ENCODE measurements at regions not wholly inside any gene's neighbourhood (a gene's known extent, or its start where the extent isn't known, plus 50 kb on each side); places are given as distances from the start of the nearest gene placed in this dataset.

GRCh38 chr3:25107918-25108617 lies 320.0 kb upstream of the RARB start:
- DNase-seq (no peak), ATAC-seq (no peak)
- intact Hi-C loops (cut with DNase I), result no loop called here
- H3K36me3 ChIP-seq, result no peaks in the 10 kb centered on the region
- TF ChIP-seq CTCF (IDR thresholded peaks at IDR 0.05), result no peak
- no peaks in the 10 kb centered on the region for H3K9me3 ChIP-seq
- H3K4me3 ChIP-seq, result no peak overlapping the region
- no peaks in the 10 kb centered on the region for H3K4me1 ChIP-seq
- no peaks in the 10 kb centered on the region for H3K27me3 ChIP-seq
- no peak overlapping the region for H3K27ac ChIP-seq

GRCh38 chr3:25110642-25111041 lies 317.4 kb upstream of the RARB start:
- no peaks in the 10 kb centered on the region for H3K9me3 ChIP-seq
- no peak for TF ChIP-seq CTCF (IDR thresholded peaks at IDR 0.05)
- ATAC-seq, result no peak
- H3K4me1 ChIP-seq, result no peaks in the 10 kb centered on the region
- DNase-seq, result no peak
- no peak overlapping the region for H3K27ac ChIP-seq
- no peaks in the 10 kb centered on the region for H3K36me3 ChIP-seq
- intact Hi-C loops (cut with DNase I), result no loop called here
- no peak overlapping the region for H3K4me3 ChIP-seq
- H3K27me3 ChIP-seq, result no peaks in the 10 kb centered on the region

- Histone ChIP-seq H3K27me3 (no peaks in the 10 kb centered on the region), H3K4me1 (no peaks in the 10 kb centered on the region), H3K36me3 (no peaks in the 10 kb centered on the region), H3K27ac (no peak overlapping the region), H3K9me3 (no peaks in the 10 kb centered on the region), H3K4me3 (no peak overlapping the region)
- DNase-seq, result no peak
- no peak for ATAC-seq
- TF ChIP-seq CTCF (IDR thresholded peaks at IDR 0.05), result no peak
- intact Hi-C loops (cut with DNase I), result no loop called here
Measured at GRCh38 chr3:25113891-25114290, 314.2 kb upstream of the RARB start.

GRCh38 chr3:25114532-25114931 lies 313.5 kb upstream of the RARB start:
- no peaks in the 10 kb centered on the region for H3K27me3 ChIP-seq
- ATAC-seq (no peak), DNase-seq (no peak)
- intact Hi-C loops (cut with DNase I), result no loop called here
- no peaks in the 10 kb centered on the region for H3K4me1 ChIP-seq
- no peaks in the 10 kb centered on the region for H3K9me3 ChIP-seq
- no peaks in the 10 kb centered on the region for H3K36me3 ChIP-seq
- no peak for TF ChIP-seq CTCF (IDR thresholded peaks at IDR 0.05)
- no peak overlapping the region for H3K4me3 ChIP-seq
- no peak overlapping the region for H3K27ac ChIP-seq

- intact Hi-C loops (cut with DNase I), result no loop called here
- TF ChIP-seq CTCF (IDR thresholded peaks at IDR 0.05), result no peak
- Histone ChIP-seq H3K4me3 (no peak overlapping the region), H3K27me3 (no peaks in the 10 kb centered on the region), H3K4me1 (no peaks in the 10 kb centered on the region), H3K36me3 (no peaks in the 10 kb centered on the region), H3K9me3 (no peaks in the 10 kb centered on the region), H3K27ac (no peak overlapping the region)
- no peak for DNase-seq
- no peak for ATAC-seq
Measured at GRCh38 chr3:25117005-25117593, 311.0 kb upstream of the RARB start.
